Fibroblast of the aortic adventitia (primary cell): ENCODE measurements at regions not wholly inside any gene's neighbourhood (a gene's known extent, or its start where the extent isn't known, plus 50 kb on each side); places are given as distances from the start of the nearest gene placed in this dataset.

ENCODE experiments used
- DNase-seq: peaks from one replicate; pipeline ENCODE4 v3.0.0-alpha.2; 2010; ENCODE audit warnings: low read depth
- H3K4me3 ChIP-seq: 2 replicates; pipeline ENCODE4 v1.5.1; 2011; ENCODE audit warnings: low read depth, mild to moderate bottlenecking, control low read depth, low read length, moderate library complexity
- TF ChIP-seq, protein P1 (sequence below): IDR thresholded peaks from 2 replicates; pipeline ENCODE4 v1.5.1; 2011; ENCODE audit warnings: mild to moderate bottlenecking, low read length, control low read depth, inconsistent platforms; ENCODE audit not compliant: insufficient read depth

DNA sequence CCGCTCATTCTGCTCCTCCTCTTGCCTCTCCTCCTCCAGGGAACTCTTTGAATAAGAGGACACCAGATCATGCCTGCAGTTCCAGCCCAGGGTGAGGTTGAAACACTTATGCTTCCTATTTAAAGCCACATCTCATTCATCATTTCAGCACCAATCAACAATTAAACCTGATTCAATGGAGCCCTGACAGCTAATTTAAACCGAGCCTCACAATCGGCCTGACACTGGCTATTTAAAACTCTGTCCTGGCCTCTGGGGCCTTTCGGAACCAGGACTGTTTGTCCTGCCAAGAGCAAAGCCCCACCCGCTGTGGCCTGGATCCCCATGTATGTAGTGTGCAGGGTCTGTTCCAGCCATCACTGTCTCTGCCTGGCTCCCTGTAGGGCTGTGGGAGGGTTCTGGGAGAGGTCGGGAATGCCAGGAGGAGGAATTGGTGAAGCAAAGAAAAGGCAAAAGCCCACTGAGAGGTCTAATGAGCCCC is 97.4 kb downstream of the MCFD2 start:
- TF ChIP-seq, protein P1, sequence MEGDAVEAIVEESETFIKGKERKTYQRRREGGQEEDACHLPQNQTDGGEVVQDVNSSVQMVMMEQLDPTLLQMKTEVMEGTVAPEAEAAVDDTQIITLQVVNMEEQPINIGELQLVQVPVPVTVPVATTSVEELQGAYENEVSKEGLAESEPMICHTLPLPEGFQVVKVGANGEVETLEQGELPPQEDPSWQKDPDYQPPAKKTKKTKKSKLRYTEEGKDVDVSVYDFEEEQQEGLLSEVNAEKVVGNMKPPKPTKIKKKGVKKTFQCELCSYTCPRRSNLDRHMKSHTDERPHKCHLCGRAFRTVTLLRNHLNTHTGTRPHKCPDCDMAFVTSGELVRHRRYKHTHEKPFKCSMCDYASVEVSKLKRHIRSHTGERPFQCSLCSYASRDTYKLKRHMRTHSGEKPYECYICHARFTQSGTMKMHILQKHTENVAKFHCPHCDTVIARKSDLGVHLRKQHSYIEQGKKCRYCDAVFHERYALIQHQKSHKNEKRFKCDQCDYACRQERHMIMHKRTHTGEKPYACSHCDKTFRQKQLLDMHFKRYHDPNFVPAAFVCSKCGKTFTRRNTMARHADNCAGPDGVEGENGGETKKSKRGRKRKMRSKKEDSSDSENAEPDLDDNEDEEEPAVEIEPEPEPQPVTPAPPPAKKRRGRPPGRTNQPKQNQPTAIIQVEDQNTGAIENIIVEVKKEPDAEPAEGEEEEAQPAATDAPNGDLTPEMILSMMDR, result no peak
- H3K4me3 ChIP-seq, result no peak overlapping the region
- peak; percentile 44 for DNase-seq

DNA sequence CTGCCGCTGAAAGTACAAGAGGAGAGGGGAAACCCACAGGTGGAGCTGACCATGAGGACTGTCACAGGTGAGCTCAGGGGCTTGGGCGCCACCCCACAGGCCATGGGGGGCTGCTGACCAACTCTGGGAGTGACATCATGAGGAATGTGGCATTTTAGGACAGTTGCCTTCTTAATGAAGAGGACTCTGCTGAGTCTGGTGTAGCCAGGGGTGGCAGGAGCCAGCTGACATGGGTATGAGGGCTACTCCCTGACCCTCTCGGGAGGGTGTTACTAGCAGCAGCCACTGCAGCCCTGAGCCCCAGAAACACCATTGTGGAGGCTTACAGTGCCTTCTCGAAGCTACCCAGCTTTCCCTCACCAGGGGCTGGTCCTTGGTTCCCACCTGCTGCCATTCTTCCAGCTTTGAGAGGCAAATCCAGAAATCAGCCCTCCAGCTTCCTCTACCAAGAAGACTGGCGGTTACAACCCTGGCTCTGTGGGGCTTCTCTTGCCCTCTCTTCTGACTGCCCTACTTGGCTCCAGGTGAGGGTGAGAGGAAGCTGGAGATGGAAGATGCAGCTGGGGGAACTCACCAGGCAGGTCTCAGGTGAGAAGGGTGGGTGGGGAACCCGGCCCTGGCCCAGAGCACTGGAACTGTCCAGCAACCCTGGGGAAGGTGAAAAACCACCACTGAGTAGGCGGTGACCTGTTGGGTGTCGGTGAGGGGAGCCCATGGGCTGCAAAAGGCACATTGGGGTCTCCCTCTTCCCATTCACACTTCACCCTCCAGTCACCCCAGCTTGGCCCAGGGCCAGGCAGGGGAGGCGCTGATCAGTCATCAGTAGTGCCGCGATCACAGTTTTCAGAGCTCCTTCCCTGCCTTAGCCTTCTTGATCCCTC is 98.5 kb downstream of the MCFD2 start:
- no peak for DNase-seq
- no peak overlapping the region for H3K4me3 ChIP-seq
- TF ChIP-seq, protein P1, result no peak

DNA sequence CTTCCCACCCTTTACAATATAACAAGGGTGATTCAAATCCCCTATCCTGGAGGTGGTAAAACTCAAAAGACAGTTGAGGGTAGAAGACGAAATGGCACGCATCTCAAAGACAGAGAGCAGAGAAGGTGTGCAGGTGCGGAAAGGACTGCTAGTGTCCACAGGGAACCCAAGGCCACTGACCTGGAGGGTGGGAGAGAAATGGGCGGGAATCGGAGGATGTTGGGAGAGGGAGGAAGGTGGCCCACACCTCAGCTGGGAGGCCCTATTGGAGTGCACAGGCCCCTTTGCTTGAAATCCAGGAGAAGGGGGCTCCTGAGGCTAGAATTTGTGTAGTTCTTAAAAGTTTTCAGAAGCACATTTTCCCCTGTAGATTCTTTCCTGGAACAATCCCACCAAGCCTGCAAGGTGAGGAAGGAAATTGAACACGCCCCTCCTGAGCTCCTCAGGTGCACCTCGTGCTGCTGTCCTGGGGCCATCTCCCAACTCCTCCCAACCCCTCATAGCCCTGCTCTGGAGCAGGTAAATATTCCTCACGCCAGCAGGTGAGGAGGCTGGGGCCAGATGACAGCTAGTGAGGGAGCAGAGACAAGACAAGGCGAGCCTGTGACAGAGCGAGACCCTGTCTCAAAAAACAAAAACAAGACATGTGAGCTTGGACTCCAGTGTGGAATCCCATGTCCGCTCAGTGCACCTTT is 99.3 kb downstream of the MCFD2 start:
- no peak overlapping the region for H3K4me3 ChIP-seq
- TF ChIP-seq, protein P1, result no peak
- no peak for DNase-seq

DNA sequence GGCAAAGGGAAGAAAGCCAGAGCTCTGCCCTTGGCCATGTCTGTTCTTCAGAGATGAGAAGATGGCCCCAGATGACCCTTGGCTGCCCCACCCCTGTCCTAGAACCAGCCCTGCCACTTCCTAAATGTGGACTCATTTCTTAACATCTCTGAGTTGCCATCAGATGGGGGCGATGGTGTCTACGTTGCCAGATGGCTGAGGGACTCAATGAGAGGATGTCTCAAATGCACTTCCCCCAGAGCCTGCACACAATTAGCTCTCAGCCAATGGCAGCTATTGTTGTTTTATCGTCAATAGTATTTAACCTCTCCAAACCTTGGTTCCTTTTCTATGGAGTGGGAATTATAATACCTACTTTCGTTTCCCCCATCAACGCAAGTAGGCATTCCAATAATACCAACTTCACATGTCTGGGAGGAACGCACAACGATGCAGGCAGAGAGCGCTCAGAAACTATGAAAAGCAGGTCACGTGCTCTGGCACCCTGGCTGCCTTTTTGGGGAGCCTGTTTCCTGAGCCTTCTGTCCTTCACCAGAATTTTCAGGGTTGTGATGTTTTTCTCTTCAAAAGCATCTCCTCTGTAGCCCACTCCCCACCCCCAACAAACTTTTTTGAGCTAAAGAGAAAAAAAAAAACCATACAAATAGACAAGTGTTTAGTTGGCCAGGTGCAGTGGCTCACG is 100.3 kb downstream of the MCFD2 start:
- TF ChIP-seq, protein P1, result no peak
- no peak for DNase-seq
- no peak overlapping the region for H3K4me3 ChIP-seq

DNA sequence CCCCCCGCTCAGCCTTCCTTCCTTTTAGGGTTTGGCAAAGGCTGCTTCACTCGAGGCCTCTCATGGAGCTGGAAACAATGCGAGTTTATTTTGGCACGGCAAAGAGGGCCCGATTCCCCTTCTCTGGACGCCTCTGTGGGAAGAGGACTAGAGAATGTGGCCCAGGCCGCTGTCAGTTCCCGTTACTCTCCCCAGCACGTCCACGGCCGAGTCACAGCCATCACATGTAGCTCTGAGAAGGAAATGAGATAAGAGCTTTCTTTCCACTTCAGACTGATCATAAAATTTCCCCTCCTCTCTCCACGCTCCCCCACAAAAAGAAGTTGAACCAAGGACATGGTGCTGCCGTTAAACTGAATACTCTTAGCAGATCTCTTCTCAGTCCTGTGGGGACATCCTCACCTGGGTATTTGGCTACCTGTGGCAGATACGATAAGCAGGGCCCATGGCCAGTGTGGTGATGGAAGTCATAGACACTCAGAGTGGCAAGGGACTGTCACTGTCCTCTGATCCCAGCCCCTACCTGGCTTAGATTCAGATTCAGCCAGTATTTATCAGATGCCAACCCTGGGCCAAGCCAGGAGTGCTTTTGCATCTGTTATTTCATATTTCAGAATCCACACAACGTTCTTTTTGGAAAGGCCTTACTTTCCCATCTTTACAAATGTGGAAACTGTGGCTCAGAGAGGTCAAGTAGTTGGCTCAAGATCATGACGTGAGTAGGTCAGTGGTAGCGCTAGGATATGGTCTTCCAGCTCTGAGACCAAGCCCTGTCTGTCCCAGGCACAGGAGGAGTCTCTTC is 101.2 kb downstream of the MCFD2 start:
- no peak overlapping the region for H3K4me3 ChIP-seq
- TF ChIP-seq, protein P1, result no peak
- peak; percentile 99 for DNase-seq

DNA sequence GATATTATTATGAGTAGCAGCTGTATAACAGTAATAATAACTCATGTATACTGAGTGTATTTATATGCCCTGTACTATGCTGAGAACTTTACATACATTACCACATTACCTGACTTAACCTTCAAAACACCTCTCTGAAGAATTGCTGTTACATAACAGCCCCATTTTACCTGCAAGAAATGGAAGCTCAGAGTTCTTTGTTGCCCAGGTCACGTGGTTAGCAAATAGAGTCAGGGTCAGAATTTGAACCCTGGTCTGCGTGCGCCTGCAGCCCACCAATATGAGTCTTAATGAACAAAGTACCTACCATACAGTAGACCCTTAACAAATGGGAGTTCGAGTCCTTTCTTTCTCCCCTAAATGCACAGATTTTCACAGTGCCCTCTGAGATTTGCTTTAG is 101.9 kb downstream of the MCFD2 start:
- DNase-seq, result no peak
- H3K4me3 ChIP-seq, result no peak overlapping the region
- TF ChIP-seq, protein P1, result no peak
